ENCODE measurements at regions not wholly inside any gene's neighbourhood (a gene's known extent, or its start where the extent isn't known, plus 50 kb on each side); places are given as distances from the start of the nearest gene placed in this dataset.

DNA sequence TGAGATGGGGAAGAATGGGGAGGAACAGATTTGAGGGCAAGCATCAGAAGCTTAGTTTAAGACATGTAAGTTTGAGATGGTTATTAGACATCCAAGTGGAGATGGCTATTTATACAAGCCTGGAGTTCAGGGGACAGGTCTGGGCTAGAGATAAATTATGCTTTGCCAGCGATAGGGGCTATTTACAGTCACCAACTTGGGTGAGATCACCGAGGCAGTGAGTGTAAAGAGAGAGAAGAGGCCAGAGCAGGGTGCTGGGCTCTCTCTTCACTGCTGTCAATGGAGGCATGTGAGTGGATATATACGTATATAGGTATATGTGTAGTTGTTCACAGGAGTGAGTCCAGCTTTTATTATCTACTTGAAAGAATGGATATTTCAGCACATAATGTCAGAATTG lies 81.0 kb downstream of the QPCT start:
- DNase-seq = no peak

DNA sequence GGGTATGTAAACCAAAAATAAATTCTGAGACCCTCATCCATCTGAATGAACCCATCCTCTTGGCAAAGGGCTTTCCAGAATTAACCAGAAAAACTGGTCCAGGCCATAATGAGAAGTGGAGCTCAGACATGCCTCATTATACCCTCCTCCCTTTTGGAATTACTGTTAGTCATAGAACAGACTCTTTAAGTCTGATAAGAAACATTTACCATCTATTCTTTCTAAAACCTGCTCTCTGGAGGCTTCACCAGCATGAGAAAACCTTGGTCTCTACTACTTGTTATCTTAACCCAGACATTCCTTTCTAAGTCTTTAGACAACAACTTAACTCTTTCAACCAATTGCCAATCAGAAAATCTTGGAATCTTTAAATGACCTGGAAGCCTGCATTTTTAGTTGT lies 82.8 kb downstream of the QPCT start:
- DNase-seq = no peak

GRCh38 chr2:37436323-37436722 lies 91.9 kb downstream of the QPCT start:
- DNase-seq = no peak

DNA sequence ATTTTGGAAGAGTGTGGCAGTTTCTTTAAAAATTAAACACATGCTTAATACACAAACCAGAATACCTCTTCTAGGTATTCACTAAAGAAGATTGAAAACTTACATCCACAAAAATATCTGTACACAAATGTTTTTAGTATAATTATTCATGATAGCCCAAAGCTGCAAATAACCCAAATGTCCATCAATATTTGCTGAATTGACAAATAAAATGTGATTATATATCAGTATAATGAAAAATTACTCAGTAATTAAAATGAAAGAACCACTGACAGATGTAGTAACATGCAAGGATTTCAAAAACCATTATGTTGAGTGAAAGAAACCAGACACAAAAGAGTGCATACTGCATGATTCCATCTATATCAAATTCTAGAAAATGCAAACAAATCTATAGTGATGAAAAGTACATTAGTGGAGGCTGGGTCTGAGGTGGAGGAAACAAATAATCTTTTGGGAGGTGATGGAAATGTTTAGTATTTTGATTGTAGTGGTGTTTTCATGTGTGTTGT lies 94.8 kb downstream of the QPCT start:
- DNase-seq = no peak

DNA sequence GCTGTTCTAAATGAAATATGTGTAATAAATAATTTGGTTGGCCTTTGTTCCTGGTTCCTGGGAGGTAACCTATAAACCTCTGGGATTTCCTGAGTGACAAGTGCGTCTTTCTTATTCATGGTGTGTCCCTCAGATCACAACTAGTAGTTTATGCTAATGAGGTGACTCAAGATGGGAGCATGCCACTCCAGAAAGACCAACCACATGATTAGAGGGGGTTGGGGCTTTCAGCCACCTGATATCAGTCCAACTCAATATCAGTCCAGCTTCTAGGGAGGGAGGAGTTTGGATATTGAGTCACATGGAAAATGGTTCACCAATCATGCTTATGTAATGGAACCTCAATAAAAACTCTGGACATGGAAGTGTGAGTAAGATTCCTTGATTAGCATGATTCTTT lies 96.6 kb downstream of the QPCT start:
- no peak for DNase-seq

- no peak for DNase-seq
These were observed 98.7 kb downstream of the QPCT start for GRCh38 chr2:37443082-37443481.

- no peak for DNase-seq
These were observed 103.0 kb downstream of the QPCT start for GRCh38 chr2:37447446-37447845.

GRCh38 chr2:37448342-37449120 lies 104.1 kb downstream of the QPCT start:
- DNase-seq = no peak

GRCh38 chr2:37449761-37450296 lies 105.4 kb downstream of the QPCT start:
- DNase-seq = no peak

DNA sequence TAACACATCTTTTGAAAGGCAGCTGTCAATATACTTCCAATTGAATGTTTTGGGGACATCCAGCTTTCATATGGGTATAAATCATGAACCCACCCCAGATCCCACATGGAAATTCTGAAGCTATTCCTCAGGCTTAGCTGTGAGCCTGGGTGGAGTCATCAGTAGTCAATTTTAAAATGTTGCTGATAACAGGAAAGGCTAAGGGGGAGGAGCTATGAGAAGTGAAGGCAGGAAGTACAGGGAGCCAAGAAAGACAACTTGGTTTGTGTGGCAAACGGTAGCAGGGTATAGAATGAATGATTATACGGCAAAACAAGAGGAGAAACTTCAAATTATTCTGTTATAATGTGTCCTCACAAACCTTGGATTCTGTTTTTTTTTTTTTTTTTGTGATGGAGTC lies 108.6 kb downstream of the QPCT start:
- DNase-seq = peak; percentile 15

- no peak for DNase-seq
These were observed 110.7 kb downstream of the QPCT start for GRCh38 chr2:37454851-37455762.

DNA sequence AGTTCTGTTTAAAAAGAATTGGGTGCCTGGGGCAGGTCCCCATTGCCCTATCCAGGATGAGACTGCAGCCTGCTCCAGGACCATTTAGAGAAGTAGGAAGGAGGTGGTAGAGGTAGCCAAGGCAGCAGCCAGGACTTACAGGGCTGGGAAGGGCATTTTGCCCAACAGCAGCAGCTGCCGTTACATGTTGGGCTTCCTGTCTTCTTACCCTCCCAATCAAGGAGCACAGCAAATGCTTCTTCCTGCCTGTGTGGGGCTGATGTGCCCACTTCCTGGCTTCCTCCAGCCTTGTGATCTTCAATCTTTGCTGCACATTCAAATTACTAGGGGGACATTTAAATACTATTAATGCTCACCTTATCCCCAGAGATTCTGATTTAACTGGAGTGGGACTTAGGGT lies 112.0 kb downstream of the QPCT start:
- DNase-seq = peak; percentile 68

DNA sequence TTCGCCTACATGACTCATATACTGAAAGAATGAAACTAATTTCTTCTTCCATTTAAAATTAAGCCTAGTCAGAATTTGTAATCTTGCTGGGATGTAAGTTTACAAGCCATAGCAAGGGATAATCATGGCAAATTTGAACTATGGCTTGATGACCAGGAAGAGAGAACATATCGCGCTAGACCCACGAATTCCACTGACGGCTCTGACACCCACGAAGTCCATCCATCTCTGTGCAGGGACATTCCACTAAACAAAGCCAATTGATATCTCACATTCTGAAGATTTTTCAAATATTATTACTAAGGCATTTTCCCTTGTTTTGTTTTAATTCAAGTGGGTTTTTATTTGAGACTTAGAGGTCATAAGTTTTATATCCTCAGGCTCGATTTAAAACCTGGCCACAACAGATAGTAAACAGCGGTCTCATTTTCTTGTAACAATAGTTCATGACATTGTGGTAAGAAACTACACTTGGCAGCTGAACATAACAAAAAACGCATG lies 113.0 kb downstream of the QPCT start:
- no peak for DNase-seq

DNA sequence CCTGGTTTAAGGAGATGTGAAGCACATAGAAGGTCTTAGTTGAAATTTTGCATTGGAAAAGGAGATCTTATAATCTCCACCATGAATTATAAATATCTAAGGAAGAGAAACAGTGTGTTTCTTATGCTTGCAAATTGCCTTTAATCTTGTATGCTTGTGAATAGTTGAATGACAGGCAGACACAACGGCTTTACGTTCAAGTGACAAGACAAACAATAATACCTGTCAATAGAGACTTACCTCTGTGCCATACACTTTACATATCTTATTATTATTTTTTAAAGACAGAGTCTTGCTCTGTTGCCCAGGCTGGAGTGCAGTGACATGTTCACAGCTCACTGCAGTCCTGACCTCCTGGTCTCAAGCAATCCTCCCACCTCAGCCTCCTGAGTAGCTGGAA lies 113.7 kb downstream of the QPCT start:
- DNase-seq = no peak

GRCh38 chr2:37459095-37459981 lies 114.9 kb downstream of the QPCT start:
- no peak for DNase-seq

DNA sequence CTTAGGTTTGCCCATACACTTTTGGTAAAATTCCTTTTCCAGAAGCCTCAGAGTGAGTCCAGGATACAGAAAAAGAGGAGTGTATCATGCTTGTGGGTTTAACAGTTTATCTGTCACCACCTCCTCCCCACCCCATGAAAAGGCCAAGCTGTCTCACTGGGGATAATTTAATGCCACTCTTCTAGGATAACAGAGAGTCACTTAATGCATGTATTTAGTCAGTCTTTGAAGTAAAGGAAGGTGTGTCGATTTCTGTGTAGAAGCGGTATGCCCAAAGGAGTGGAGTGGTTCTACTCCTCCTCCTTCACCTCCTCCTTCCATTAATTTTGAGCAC lies 116.4 kb downstream of the QPCT start:
- no peak for DNase-seq

GRCh38 chr2:37464067-37464466 lies 119.6 kb downstream of the QPCT start:
- no peak for DNase-seq

- no peak for DNase-seq
These were observed 122.2 kb downstream of the QPCT start for GRCh38 chr2:37466533-37467222.

DNA sequence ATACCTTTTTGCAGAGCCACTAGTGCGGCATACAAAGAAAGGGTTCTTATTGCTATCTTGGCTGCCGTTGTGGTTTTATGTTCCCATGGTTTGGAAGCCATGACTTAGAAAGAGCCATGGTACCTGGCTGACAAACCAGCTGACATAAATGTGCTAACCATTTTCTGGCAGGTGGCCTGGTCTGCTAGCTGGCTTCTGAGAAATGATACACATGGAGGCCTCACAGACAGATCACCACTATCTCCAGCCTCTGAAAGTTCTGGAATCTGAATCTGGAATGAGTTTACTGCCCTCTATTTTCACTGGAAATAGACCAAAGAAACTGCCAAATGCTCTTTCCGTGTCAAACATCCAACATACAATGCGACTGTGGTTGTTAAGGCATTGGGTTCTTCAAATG lies 123.7 kb downstream of the QPCT start:
- no peak for DNase-seq

- no peak for DNase-seq
These were observed 124.7 kb downstream of the QPCT start for GRCh38 chr2:37469126-37469525.

DNA sequence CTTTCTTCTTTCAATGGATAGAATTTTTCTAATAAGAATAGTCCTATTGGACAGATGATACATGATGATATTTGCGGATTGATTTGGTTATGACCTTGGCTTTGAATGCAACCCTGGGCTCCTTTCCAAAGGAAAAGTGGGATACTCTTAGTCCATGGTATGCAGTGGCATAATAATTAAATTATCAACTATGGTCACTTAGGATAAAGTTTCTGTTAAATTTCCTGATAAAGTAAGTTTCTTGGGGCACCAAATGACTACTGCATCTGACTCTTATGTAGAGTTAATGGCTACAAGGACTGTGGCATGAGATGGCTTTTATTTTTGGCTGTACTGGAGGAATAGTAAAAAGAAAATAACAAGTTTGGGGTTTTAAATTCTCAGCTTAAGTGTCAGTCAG lies 126.7 kb downstream of the QPCT start:
- no peak for DNase-seq

- DNase-seq = no peak
These were observed 127.6 kb downstream of the QPCT start for GRCh38 chr2:37471994-37472393.

Data from CD4-positive, alpha-beta T cell treated with Interleukin-17A for 4 hours (primary cell).